H1 (cell line): ENCODE measurements at regions not wholly inside any gene's neighbourhood (a gene's known extent, or its start where the extent isn't known, plus 50 kb on each side); places are given as distances from the start of the nearest gene placed in this dataset.

Experiments used
- ASH2L ChIP-seq: fragments of 200-600, 300-600 bp; sonication (generic); IDR thresholded peaks from one replicate; pipeline ENCODE4 v1.7.1; 2017; ENCODE audit warnings: low read length
- BACH1 ChIP-seq: IDR thresholded peaks from 2 replicates; pipeline ENCODE4 v1.6.1; 2012; ENCODE audit warnings: low read length, improper control_type of control experiment
- EP300 ChIP-seq, 2 experiments: IDR thresholded peaks; 1 replicate in 1 of 2; 2 replicates in 1 of 2; pipeline ENCODE4 v1.6.1; 2011 to 2012; ENCODE audit warnings: low read depth in 2 of 2, low read length in 2 of 2, mild to moderate bottlenecking in 2 of 2, borderline replicate concordance in 1 of 2, inconsistent platforms in 1 of 2, moderate library complexity in 1 of 2
- HDAC6 ChIP-seq: IDR thresholded peaks from one replicate; pipeline ENCODE4 v1.7.1; 2012; ENCODE audit warnings: low read depth, mild to moderate bottlenecking, inconsistent platforms, low read length, moderate library complexity
- POLR2A ChIP-seq, 2 experiments: IDR thresholded peaks; 1 replicate in 1 of 2; 2 replicates in 1 of 2; pipeline ENCODE4 v1.6.1; 2011; ENCODE audit warnings: low read depth in 2 of 2, low read length in 2 of 2, mild to moderate bottlenecking in 2 of 2; ENCODE audit errors: control extremely low read depth in 1 of 2
- POLR2AphosphoS5 ChIP-seq: IDR thresholded peaks from 2 replicates; pipeline ENCODE4 v1.6.1; 2011; ENCODE audit warnings: low read depth, low read length
- SIN3A ChIP-seq, 2 experiments: IDR thresholded peaks in 1 of 2; conservative IDR thresholded peaks in 1 of 2; 2 replicates each; pipeline ENCODE4 v1.6.1; 2011 to 2012; ENCODE audit warnings: low read length in 2 of 2, improper control_type of control experiment in 1 of 2, low read depth in 1 of 2, mild to moderate bottlenecking in 1 of 2
- TCF12 ChIP-seq: IDR thresholded peaks from 2 replicates; pipeline ENCODE4 v1.6.1; 2011; ENCODE audit warnings: low read depth, mild to moderate bottlenecking, low read length
- TEAD4 ChIP-seq: IDR thresholded peaks from 2 replicates; pipeline ENCODE4 v1.6.1; 2012; ENCODE audit warnings: low read depth, low read length, inconsistent platforms, mixed read lengths
- TF ChIP-seq, protein P1 (sequence below): fragments of 300-600 bp; sonication (generic); IDR thresholded peaks from 2 replicates; pipeline ENCODE4 v1.7.1; 2012; ENCODE audit warnings: low read length, moderate library complexity, mild to moderate bottlenecking, inconsistent platforms; ENCODE audit not compliant: insufficient replicate concordance
- TF ChIP-seq, protein P2 (sequence below): IDR thresholded peaks from 2 replicates; pipeline ENCODE4 v1.6.1; 2012; ENCODE audit warnings: inconsistent platforms

DNA sequence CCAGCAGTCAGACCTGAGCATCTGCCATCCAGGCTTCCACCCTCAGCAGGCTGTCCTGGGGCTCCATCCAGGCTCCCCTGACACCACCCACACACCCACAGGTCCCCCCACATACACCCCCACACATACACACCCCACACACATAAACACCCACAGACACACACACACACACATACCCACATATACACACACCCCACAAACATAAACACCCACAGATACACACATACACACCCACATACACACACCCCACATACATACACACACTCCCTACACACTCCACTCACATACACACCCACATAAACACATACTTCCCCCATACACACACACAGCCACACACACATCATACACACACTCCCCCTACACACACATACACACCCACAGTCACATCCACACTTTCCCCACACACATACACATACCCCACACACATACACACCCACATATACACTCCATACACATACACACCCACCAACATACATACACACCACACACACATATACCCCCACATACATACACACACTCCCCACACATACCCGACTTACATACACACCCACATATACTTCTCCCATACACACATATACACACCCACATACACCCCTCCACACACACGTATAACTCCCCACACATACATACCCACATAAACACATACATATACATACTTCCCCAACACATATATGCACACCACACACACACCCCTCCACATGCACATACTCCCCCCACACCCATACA lies 183.3 kb upstream of the ETAA1 start (continued):
- TF ChIP-seq, protein P1, sequence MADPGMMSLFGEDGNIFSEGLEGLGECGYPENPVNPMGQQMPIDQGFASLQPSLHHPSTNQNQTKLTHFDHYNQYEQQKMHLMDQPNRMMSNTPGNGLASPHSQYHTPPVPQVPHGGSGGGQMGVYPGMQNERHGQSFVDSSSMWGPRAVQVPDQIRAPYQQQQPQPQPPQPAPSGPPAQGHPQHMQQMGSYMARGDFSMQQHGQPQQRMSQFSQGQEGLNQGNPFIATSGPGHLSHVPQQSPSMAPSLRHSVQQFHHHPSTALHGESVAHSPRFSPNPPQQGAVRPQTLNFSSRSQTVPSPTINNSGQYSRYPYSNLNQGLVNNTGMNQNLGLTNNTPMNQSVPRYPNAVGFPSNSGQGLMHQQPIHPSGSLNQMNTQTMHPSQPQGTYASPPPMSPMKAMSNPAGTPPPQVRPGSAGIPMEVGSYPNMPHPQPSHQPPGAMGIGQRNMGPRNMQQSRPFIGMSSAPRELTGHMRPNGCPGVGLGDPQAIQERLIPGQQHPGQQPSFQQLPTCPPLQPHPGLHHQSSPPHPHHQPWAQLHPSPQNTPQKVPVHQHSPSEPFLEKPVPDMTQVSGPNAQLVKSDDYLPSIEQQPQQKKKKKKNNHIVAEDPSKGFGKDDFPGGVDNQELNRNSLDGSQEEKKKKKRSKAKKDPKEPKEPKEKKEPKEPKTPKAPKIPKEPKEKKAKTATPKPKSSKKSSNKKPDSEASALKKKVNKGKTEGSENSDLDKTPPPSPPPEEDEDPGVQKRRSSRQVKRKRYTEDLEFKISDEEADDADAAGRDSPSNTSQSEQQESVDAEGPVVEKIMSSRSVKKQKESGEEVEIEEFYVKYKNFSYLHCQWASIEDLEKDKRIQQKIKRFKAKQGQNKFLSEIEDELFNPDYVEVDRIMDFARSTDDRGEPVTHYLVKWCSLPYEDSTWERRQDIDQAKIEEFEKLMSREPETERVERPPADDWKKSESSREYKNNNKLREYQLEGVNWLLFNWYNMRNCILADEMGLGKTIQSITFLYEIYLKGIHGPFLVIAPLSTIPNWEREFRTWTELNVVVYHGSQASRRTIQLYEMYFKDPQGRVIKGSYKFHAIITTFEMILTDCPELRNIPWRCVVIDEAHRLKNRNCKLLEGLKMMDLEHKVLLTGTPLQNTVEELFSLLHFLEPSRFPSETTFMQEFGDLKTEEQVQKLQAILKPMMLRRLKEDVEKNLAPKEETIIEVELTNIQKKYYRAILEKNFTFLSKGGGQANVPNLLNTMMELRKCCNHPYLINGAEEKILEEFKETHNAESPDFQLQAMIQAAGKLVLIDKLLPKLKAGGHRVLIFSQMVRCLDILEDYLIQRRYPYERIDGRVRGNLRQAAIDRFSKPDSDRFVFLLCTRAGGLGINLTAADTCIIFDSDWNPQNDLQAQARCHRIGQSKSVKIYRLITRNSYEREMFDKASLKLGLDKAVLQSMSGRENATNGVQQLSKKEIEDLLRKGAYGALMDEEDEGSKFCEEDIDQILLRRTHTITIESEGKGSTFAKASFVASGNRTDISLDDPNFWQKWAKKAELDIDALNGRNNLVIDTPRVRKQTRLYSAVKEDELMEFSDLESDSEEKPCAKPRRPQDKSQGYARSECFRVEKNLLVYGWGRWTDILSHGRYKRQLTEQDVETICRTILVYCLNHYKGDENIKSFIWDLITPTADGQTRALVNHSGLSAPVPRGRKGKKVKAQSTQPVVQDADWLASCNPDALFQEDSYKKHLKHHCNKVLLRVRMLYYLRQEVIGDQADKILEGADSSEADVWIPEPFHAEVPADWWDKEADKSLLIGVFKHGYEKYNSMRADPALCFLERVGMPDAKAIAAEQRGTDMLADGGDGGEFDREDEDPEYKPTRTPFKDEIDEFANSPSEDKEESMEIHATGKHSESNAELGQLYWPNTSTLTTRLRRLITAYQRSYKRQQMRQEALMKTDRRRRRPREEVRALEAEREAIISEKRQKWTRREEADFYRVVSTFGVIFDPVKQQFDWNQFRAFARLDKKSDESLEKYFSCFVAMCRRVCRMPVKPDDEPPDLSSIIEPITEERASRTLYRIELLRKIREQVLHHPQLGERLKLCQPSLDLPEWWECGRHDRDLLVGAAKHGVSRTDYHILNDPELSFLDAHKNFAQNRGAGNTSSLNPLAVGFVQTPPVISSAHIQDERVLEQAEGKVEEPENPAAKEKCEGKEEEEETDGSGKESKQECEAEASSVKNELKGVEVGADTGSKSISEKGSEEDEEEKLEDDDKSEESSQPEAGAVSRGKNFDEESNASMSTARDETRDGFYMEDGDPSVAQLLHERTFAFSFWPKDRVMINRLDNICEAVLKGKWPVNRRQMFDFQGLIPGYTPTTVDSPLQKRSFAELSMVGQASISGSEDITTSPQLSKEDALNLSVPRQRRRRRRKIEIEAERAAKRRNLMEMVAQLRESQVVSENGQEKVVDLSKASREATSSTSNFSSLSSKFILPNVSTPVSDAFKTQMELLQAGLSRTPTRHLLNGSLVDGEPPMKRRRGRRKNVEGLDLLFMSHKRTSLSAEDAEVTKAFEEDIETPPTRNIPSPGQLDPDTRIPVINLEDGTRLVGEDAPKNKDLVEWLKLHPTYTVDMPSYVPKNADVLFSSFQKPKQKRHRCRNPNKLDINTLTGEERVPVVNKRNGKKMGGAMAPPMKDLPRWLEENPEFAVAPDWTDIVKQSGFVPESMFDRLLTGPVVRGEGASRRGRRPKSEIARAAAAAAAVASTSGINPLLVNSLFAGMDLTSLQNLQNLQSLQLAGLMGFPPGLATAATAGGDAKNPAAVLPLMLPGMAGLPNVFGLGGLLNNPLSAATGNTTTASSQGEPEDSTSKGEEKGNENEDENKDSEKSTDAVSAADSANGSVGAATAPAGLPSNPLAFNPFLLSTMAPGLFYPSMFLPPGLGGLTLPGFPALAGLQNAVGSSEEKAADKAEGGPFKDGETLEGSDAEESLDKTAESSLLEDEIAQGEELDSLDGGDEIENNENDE = no peak
- TF ChIP-seq SIN3A (conservative IDR thresholded peaks at IDR 0.05 in 1 of 2, IDR thresholded peaks at IDR 0.05 in 1 of 2; ENCODE audit: low read depth in 1 of 2, low read length in 2 of 2) (no peak), EP300 (IDR thresholded peaks at IDR 0.05; ENCODE audit: borderline replicate concordance in 1 of 2, low read depth in 2 of 2, low read length in 2 of 2) (no peak), TCF12 (no peak), POLR2A (IDR thresholded peaks at IDR 0.05; ENCODE audit: control extremely low read depth in 1 of 2, low read depth in 2 of 2, low read length in 2 of 2) (no peak), POLR2AphosphoS5 (no peak), BACH1 (no peak), ASH2L (no peak), TEAD4 (no peak), HDAC6 (no peak)
- TF ChIP-seq, protein P2, sequence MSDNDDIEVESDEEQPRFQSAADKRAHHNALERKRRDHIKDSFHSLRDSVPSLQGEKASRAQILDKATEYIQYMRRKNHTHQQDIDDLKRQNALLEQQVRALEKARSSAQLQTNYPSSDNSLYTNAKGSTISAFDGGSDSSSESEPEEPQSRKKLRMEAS = no peak
